NCI-H82 treated with DMSO at 0.1 percent for 48 hours (cell line): ENCODE measurements at regions not wholly inside any gene's neighbourhood (a gene's known extent, or its start where the extent isn't known, plus 50 kb on each side); places are given as distances from the start of the nearest gene placed in this dataset.
"Not testable (repeated sequence)": the region's sequence is repeated elsewhere in the genome, so short reads cannot be mapped to it uniquely, and the experiment has no call there.

ENCODE experiments used
- DNase-seq: peaks from one replicate; lab custom pipeline; 2025; ENCODE audit not compliant: unreplicated experiment; lab: John Stamatoyannopoulos, UW

DNA sequence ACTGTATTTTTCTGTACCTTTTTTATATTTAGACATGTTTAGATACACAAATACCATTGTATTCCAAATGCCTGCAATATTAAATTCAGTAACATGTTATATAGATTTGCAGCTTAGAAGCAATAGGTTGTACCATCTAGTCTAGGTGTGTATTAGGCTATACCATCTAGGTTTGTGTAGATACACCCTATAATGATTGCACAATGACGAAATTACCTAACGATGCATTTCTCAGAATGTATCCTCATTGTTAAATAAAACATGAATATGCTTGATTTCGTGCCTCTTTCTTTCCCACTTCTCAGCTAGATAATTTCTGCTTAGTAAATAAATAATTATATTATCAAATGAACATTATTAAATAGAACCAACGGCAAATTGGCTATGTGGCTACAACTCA is 653.0 kb downstream of the EPM2A start:
- no peak for DNase-seq

DNA sequence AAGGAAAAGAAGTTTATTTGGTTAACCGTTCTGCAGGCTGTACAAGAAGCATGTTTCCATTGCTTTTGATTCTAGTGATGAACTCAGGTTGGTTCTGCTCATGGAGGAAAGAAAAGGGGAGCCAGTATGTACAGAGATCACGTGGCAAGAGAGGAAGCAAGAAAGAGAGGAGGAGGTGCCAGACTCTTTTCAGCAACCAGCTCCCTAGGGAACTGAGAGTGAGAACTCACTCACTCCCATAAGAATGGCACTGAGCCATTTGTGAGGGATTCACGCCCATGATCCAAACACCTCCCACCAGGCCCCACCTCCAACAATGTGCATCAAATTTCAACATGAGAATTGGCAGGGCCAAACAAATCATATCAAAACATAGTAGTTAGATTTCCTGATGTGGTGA is 649.1 kb downstream of the EPM2A start:
- no peak for DNase-seq

DNA sequence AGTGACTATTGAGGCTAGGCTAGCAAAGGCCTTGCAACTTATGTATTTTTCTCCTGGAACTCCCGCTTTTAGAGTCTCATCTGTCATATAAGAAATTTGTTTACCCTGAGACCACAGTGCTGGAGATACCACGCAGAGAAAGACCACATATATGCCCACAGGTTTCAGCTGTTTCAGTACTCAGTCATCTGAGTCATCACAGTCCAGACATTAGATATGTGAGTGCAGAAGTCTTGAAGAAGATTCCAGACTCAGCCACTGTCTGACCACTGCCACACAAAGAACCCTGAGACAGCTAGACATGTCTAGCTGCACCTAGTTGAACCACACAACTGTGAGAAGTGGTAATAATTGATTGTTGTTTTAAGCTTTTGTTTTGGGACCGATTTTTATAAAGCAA is 648.3 kb downstream of the EPM2A start:
- DNase-seq, result no peak

GRCh38 chr6:145090801-145091585 is 644.3 kb downstream of the EPM2A start:
- no peak for DNase-seq

- no peak for DNase-seq
Observed at GRCh38 chr6:145091586-145092142, 643.7 kb downstream of the EPM2A start.

DNA sequence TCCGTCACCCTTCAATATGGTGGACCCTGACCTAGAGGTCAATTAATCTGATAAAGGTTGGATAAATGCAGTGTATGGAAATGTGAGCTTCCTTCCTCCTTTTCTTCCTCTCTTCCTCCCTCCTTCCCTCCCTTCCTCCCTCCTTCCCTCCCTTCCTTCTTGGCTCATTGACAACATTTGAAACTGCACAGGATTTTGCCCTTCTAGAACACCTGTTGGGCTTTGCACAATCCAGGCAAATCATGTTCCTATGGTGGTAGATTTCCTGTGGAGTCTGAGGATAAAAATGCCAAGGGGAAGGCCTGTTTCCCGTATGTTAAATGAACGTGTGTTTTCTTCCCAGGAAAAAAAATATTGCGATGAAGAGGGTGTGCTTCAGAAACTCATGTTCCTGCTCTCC is 642.8 kb downstream of the EPM2A start:
- no peak for DNase-seq

DNA sequence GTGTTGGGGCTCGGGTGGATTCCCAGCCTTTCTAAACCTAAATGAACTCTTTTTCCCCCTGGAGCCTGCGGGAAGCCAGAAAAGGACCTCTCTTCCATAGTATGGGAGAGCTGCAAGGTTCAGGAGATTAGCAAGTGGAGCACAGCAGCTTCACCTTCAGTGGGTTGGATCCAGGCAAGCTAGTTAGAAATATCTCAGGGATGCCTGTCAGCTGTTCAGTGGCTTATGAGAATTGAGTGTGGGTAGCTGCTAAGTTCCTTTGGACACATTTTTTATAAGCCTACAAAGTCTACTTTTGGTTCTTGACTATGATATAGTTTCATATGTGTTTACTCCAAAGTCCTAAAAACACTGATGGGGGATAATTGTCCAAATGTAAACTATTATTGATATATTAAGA is 642.1 kb downstream of the EPM2A start:
- no peak for DNase-seq

GRCh38 chr6:145096846-145097245 is 638.5 kb downstream of the EPM2A start:
- DNase-seq, result no peak

DNA sequence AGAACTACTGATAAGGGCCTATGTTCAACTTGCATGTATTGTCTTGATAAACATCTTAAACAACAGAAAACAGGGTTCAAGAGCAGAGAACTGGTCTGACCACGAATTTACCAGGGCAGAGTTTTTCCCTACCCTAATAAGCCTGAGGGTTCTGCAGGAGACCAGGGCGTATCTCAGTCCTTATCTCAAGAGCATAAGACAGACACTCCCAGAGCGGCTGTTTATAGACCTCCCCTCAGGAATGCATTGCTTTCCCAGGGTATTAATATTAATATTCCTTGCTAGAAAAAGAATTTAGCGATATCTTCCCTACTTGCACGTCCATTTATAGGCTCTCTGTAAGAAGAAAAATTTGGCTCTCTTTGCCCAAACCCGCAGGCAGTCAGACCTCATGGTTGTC is 637.2 kb downstream of the EPM2A start:
- DNase-seq, result not testable (repeated sequence)

- no peak for DNase-seq
Observed at GRCh38 chr6:145099713-145100112, 635.6 kb downstream of the EPM2A start.

DNA sequence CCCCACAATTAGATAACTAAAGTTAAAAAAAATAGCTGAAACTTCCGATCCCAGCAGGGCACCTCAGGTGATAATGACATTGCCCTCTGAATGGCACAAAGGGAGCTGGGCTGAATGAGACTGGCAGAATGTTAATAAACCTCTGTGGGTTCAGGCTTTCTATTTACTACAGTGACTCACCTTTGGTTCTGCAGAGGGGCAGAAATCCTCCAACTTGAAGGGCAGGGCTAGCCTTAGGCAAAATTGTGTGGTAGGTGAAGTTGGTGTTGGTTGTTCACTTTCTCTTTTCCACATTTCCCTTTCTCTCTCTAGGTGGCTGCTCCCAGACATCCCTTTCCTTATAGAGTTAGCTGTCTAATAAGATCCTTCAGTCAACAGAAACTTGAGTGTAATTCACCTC is 625.2 kb downstream of the EPM2A start:
- no peak for DNase-seq

DNA sequence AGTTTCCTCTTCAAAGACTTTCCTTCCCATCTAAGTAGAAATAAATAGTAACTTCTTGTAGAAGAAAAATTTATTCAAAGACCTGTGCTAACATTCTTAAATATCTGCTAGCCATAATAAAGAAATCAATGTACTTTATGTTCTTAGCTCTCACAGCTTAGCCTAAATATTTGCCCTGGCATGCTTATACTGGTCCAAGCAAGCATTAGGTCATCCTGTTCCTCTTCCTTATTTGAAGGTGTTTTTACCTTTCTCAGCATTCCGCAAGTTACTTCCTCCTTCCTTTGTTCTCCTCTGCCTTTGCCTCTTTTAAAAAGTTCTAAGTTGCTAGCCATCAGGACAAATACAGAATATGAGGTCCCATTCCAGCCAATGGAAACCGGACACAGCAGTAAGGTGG is 623.9 kb downstream of the EPM2A start:
- not testable (repeated sequence) for DNase-seq

- DNase-seq, result no peak
Observed at GRCh38 chr6:145112711-145113148, 622.6 kb downstream of the EPM2A start.

GRCh38 chr6:145115638-145116037 is 619.7 kb downstream of the EPM2A start:
- no peak for DNase-seq

GRCh38 chr6:145116591-145117178 is 618.6 kb downstream of the EPM2A start:
- no peak for DNase-seq

DNA sequence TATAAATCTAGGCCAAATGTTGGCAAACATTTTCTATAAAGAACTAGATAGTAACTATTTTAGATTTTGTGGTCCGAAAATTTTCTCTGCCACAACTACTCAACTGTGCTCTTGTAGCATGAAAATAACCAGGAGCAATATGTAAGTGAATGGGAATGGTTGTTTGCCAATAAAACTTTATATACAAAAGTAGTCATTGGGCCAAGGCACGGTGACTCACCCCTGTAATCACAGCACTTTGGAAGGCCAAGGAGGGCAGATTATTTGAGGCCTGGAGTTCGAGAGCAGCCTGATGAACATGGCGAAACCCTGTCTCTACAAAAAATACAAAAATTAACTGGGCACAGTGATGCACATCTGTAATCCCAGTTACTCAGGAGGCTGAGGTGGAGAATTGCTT is 617.1 kb downstream of the EPM2A start:
- DNase-seq, result no peak

GRCh38 chr6:145119081-145119480 is 616.2 kb downstream of the EPM2A start:
- DNase-seq, result no peak

- DNase-seq, result no peak
Observed at GRCh38 chr6:145132709-145133108, 602.6 kb downstream of the EPM2A start.

GRCh38 chr6:145135702-145136101 is 599.6 kb downstream of the EPM2A start:
- no peak for DNase-seq

- DNase-seq, result no peak
Observed at GRCh38 chr6:145137425-145137824, 597.9 kb downstream of the EPM2A start.

DNA sequence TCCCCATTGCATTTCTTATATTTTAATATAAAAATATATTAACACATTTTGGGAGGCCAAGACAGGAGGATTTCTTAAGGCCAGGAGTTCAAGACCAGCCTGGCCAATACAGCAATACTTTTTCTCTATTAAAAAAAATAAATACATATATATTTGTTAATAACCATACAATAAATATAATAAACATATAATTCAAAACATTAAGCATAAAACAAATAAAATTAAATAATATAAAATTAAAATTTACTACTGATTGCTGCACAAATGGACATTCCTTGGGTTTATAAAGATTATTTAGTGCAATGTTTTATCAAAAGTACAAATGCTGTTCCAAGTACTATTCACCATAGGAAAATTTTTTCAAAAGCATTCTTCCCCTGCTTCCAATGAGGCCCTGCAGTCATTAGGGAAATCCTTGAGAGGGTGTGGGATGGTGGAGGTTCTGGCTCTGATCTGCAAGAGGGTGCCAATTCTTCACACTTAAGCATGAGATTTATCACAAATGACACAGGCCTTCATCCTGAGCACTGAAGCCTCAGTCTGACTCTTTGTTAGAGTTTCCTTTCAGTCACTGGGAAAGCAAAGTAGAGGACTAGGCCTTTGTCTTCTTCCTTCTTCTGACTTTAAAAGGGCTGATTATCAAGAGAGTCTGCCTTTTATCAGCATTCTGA is 596.7 kb downstream of the EPM2A start:
- no peak for DNase-seq
